Fibroblast of villous mesenchyme (primary cell): ENCODE measurements at regions not wholly inside any gene's neighbourhood (a gene's known extent, or its start where the extent isn't known, plus 50 kb on each side); places are given as distances from the start of the nearest gene placed in this dataset.

Source experiments
- DNase-seq: peaks from one replicate; pipeline ENCODE4 v3.0.0-alpha.2; 2010; ENCODE audit warnings: low read depth
- H3K4me3 ChIP-seq: 2 replicates; pipeline ENCODE4 v1.5.1; 2011; ENCODE audit warnings: low read depth, mild to moderate bottlenecking, low read length
- CTCF ChIP-seq: IDR thresholded peaks from 2 replicates; pipeline ENCODE4 v1.5.1; 2012; ENCODE audit warnings: low read depth, mild to moderate bottlenecking, low read length; ENCODE audit not compliant: insufficient read depth

- DNase-seq = no peak
- no peak for TF ChIP-seq CTCF
- H3K4me3 ChIP-seq = no peak overlapping the region
These were observed 1739.1 kb downstream of the TP53TG3F start for GRCh38 chr16:35198223-35199199.

- no peak for DNase-seq
- H3K4me3 ChIP-seq = no peak overlapping the region
- TF ChIP-seq CTCF = no peak
These were observed 1741.2 kb downstream of the TP53TG3F start for GRCh38 chr16:35200662-35201061.

- no peak overlapping the region for H3K4me3 ChIP-seq
- no peak for TF ChIP-seq CTCF
- no peak for DNase-seq
These were observed 1741.7 kb downstream of the TP53TG3F start for GRCh38 chr16:35201151-35201550.

- DNase-seq = no peak
- TF ChIP-seq CTCF = no peak
- no peak overlapping the region for H3K4me3 ChIP-seq
These were observed 1744.2 kb downstream of the TP53TG3F start for GRCh38 chr16:35203636-35204035.

- no peak overlapping the region for H3K4me3 ChIP-seq
- TF ChIP-seq CTCF = no peak
- no peak for DNase-seq
These were observed 1747.9 kb downstream of the TP53TG3F start for GRCh38 chr16:35207059-35207999.

GRCh38 chr16:35208001-35208935, 1748.9 kb downstream of the TP53TG3F start:
- no peak for TF ChIP-seq CTCF
- no peak for DNase-seq
- H3K4me3 ChIP-seq = no peak overlapping the region
